Neural cell (in vitro differentiated cells): ENCODE measurements at regions not wholly inside any gene's neighbourhood (a gene's known extent, or its start where the extent isn't known, plus 50 kb on each side); places are given as distances from the start of the nearest gene placed in this dataset.

ENCODE experiments used
- CTCF ChIP-seq: fragments of 450-650 bp; IDR thresholded peaks from 2 replicates; pipeline ENCODE4 v1.5.1; 2014; ENCODE audit warnings: antibody characterized with exemption, mild to moderate bottlenecking, moderate library complexity; ENCODE audit not compliant: poor library complexity, severe bottlenecking
- EZH2 ChIP-seq: fragments of 200-600, 300-800 bp; shearing (Covaris generic), sonication (generic); IDR thresholded peaks from 2 replicates; pipeline ENCODE4 v1.6.1; 2014; ENCODE audit warnings: antibody characterized with exemption, low read length, borderline replicate concordance, mild to moderate bottlenecking; ENCODE audit not compliant: insufficient read depth, poor library complexity, severe bottlenecking
- REST ChIP-seq: IDR thresholded peaks from 2 replicates; pipeline ENCODE4 v1.6.1; 2012; ENCODE audit warnings: borderline replicate concordance
- SMC3 ChIP-seq: fragments of 450-650 bp; conservative IDR thresholded peaks from 2 replicates; pipeline ENCODE4 v1.6.1; 2014; ENCODE audit warnings: antibody characterized with exemption, mild to moderate bottlenecking, moderate library complexity; ENCODE audit not compliant: poor library complexity

GRCh38 chr18:30385684-30386083, 656.9 kb downstream of the DSC3 start:
- TF ChIP-seq CTCF (no peak), EZH2 (no peak), REST (no peak), SMC3 (no peak)
